GM18526 (cell line): ENCODE measurements at regions not wholly inside any gene's neighbourhood (a gene's known extent, or its start where the extent isn't known, plus 50 kb on each side); places are given as distances from the start of the nearest gene placed in this dataset.

Experiments
- POLR2A ChIP-seq: IDR thresholded peaks from 3 replicates; pipeline ENCODE4 v1.6.1; 2011; ENCODE audit not compliant: insufficient read length; ENCODE audit errors: extremely low read depth

DNA sequence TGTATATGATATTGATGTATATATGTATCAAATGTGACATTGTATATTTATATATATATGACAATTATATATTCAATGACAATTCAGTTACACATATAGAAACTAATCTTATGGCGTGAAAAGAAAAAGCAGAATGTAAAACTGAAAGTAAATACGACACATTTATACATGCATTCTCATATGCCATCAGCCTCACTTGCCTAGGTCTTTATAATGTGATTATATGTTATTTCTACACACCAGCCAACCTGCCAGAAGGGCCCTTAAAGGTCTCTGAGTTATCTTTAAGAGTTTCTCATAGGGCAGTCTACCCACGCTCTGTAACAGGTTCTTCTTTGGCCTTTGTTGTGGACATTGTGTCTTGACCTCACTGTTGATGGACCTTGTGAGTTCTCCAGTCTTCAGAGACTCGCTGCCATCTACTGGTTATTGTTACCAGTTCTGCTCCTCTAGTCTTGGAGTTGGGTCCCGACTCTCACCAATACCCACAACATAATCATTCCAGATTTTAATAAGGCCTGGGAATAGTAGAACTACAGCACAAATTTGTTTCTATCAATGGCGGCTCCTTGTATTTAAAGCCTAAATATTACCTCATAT, 371.5 kb upstream of the GOLIM4 start:
- no peak for TF ChIP-seq POLR2A

DNA sequence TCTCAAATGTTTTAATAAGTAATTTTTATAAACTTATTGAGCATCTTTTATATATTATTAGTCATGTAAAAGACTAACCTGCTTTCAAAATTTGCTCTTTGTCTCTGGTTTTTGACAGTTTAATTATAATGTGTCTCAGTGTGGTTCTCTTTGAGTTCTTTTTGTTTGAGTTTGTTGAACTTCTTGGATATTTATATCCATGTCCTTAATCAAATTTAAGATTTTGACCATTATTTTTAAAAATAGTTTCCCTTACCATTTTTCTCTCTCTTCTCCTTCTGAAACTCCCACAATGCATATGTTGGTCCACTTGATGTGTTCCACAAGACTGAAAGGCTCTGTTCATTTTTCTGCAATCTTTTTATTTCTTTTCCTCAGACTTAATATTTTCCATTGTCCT, 366.1 kb upstream of the GOLIM4 start:
- TF ChIP-seq POLR2A: no peak

DNA sequence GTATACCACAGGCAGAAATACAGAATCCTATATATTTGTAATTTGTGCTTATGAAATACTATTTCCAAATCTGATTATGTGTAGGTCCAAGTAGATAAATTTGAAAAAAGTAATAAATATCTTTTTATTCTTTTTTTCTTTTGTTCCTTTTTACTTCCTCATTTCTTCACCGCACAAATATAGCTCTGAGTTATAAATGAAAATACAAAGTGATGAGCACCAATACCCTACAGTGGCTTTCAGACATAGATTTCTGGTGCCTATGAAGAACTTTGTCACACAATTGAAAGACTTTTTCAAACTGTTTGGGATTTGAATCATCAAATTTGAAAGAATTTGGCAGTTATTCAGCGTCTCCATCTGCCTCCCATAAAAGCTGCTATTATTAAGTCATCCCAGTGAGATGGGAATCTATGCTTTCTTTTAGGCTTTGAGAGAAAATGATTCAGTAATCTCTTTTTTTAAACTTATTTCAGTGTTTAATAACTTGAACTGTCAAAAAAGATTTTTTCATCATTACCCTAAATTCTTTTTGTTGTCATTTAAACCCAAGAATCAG, 363.6 kb upstream of the GOLIM4 start:
- no peak for TF ChIP-seq POLR2A

DNA sequence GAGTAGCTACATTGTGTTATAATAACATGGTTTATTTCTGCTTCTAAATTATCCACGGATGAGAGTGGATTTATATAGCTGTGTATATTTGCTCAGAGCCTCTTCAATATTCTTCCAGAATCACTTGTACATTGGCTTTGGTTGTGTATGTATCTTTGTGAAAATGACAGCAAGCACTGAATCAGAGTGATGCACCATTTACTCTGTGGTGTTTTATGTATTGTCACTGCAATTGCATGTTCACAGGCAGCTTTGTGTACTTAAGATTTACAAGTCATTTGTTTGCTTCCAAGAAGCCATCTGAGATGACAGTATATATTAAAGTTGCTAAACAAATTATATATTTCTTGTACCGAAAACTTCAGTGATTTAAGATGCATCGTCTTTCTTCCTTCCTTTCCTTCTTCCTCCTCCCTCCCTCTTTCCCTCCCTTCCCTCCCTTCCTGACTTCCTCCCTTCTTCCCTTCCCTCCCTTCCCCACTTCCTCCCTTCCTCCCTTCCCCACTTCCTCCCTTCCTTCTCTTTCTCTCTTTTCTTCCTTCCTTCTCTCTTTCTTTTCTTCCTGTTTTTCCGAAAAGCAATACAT, 362.3 kb upstream of the GOLIM4 start:
- TF ChIP-seq POLR2A: no peak

DNA sequence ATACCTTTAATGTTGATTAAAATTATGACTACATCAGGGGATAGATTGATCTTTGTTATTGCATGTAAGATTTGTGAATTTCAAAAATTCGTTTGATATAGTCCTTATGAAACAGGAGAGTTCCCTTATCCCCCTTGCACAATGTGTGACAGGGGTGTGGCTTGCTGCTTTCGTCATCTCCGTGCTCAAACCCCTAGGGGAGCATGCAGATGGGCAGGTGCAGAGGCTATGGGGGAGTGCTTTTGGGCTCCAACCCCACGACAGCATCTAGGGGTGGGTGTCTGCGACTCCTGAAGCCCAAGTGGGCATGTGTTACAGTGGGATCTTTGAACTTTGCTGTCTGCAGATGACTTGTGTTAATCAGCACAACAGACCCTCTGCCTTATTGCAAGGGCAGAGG, 360.1 kb upstream of the GOLIM4 start:
- TF ChIP-seq POLR2A: no peak

DNA sequence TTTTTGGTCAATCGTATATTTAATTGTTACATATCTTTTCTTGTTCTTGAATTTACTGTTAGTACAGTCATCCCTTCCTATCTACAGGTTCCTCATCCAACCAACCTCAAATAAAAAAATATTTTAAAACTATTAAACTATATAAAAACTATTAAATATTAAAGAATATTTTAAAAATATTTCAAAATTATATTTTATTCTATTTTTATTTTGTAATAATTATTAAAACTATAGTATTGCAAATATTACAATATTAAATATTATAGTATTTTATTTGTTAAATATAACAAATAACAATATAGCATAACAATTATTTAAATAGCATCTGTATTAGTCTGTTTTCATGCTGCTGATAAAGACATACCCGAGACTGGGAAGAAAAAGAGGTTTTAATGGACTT, 357.9 kb upstream of the GOLIM4 start:
- no peak for TF ChIP-seq POLR2A

DNA sequence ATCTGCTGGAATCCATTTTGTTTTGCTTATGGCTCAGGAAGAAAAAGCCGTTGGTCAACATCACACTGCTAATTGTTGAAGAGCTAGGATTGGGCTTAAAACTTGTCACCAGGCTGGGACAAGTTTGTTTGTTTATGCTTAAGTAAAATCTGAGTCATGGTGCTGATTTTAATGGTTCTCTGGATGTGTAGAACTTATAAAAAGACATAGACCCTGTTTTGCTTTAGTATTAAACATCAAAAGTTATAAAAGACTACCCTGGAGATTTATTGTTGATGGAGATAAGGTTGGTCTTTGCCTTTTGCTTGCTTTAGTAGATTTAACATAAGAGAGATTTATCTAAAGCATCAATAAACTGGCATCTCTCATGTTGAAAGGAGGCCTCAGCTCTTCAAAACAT, 348.2 kb upstream of the GOLIM4 start:
- no peak for TF ChIP-seq POLR2A

DNA sequence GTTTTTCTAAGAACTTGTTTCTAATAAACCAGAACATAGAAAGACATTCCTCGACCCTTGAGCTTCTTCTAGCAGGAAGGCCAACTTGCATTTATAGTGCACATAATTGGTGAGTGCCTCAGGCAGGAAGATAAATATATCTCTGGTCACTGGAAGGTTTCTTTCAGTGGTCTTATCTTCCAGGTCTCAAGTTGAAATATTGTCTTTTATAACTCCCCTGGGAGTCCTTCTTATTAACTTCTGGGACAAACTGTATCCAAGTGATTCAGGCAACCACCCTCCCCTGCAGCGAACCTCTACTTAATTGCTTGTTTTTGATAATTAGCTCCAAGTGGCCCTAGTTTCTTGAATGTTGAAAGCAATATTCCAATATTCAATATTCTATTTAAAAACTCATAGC, 346.8 kb upstream of the GOLIM4 start:
- no peak for TF ChIP-seq POLR2A

DNA sequence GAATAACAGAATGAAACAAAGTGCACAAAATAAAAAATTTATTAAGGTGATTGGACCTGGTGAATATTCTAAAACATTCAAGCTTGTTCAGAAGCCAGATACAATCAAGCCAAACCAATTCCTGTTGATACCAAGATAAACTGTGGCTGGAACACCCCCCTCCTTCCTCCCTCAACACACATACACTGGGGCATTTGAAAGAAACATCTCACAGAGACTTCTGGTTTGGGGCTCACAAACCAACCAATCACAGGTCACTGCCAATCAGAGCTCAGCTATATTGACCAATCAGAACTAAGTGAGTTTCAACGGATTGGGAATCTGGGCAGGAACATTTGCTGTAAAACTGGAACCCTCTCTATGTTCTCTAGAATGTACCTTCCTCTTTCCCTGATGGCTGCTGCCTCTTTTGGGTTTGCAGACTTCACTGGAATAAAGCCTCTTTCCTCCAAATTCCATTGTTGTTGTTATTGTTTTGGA, 340.6 kb upstream of the GOLIM4 start:
- no peak for TF ChIP-seq POLR2A

DNA sequence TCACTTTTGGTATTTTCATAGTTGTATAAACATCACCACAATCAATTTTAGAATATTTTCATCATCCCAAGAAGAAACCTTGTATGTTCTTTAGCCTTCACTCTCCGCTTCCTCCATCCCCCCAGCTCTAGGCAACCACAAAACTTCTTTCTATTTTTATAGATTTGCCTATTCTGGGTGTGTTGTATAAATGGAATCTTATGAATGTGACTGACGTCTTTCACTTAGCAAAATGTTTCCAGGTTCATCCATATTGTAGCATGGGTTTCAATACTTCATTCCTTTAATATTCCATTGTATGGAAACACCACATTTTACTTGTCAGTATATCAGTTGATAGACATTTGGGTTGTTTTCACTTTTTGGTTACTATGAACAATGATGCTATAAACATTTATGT, 335.8 kb upstream of the GOLIM4 start:
- TF ChIP-seq POLR2A: no peak

DNA sequence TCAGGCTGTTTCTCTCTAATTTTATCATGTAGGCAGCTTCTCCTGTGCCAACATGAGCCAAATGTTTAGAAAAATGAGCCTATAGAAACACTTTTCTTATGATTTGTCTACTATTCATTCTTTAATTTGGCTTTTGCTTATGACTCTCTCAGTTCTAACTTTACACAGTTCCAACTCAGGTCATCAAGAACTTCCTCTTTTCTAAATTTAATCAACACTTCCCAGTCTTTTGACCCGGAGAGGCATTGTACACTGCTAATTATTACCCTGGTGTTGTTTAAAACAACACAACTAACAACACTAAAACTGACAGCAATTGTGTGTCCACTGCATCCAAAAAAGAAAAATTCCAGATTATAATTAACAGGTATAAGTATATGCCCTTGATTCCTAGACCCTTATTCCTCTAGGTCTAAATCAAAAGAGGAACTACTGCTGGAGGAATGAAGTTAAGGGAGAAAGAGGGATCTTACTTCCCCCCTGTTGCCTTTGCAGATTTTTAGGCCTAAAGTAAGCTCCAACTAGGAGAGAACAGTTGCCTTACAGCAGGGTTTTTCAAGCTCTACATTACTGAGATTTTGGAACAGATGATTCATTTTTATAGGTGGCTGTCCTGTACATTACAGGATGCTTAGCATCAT, 332.2 kb upstream of the GOLIM4 start:
- TF ChIP-seq POLR2A: no peak

DNA sequence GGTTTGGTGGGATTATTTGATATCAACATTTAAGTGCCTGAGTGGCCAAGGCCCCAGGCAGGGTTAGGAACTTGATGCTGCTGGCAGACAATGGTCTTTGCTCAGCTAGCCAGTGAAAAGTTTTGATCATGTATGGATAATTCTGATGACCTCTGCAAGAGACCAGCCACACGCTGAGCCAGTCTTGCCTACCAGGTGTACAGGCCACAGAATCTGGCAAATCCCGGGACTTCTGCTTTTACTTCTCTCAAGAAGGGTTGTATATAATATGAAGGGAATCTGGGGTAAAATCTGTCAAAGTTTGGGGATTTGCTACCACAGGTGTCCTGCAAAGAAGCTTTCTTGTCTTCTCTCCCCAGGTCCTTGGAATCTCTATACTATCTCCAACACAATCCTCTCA, 331.4 kb upstream of the GOLIM4 start:
- no peak for TF ChIP-seq POLR2A

DNA sequence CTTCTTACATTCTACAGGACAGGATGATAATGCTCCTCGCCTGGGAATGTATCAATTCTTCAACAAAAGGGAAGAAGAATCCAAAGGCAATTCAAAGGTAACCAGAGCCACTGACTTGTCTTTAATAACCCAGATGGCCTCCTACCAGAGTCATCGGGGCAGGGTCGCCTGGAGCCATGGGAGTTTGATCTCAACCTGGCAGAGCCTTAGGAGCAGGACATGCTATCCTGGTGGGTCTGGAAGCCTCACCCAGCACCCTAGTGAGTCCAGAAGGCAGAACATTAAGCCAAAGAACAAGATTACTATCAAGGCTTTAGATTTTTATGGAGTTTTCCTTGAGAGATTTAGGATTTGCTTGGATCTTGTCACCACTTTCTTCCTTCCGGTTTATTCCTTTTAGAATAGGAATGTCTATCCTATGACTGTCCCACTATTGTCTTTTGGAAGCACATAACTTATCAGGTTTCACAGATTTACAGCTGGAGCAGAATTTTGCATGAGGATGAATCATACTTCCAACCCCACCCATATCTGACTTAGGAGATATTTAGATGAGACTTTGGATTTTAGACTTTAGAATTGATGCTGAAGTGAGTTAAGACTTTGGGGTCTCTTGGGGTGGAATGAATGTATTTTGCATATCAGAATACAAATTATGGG, 330.3 kb upstream of the GOLIM4 start:
- TF ChIP-seq POLR2A: no peak

DNA sequence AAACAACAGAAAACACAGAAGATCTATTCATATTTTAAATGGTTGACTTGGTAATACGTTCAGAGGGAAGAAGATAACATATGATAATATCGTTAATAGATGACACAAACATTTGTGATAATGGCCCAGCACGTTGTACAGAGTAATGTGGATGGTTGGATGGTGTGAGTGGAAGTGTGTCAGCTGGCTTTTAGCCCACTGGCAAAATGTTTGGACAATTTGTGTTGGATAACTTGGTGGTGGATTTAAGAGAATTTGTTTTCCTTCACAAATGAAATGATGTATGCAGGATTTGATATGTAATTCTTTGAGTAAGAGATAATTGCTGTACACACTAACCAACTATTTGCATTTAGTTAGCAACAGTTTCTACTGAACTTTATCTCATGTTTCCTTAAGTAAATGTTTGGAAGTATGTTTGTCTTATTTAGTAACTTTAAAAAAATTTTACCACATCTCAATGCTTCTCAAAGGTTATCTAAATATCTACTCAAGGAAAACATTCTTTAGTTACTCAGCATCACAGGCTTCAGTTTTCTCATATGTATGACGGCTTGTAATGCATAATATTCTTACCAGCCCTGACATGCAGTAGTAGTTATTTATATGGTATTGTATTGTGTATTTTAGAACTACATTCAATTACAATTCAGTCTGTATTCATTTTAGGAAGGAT, 328.5 kb upstream of the GOLIM4 start:
- TF ChIP-seq POLR2A: no peak

DNA sequence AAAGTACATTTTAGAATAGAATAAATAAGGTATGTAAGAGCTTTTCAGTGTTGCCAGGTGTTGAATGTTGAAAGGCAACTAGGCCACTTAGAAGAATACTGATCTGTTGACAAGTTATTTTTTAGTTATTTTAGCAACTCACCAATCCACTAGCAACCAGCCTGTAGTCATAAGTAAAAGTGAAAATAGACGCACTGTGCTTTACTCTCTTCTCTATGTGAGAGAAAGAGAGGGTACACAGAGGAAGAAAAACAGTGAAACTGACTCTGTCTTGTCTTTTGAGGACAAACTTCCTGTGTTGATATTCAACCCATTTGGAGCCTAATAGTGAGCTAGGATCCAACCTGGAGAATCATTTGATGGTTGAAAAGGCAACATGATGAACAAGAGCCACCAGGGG, 327.1 kb upstream of the GOLIM4 start:
- no peak for TF ChIP-seq POLR2A
